WTC11 (cell line): ENCODE measurements at regions not wholly inside any gene's neighbourhood (a gene's known extent, or its start where the extent isn't known, plus 50 kb on each side); places are given as distances from the start of the nearest gene placed in this dataset.

Source experiments
- ATAC-seq: fragments of 200-7000 bp; cut with Tn5 transposase; 2 replicates; pipeline ENCODE4 v1.10.0; 2021; ENCODE audit warnings: mild to moderate bottlenecking, moderate library complexity
- CTCF ChIA-PET: fragments of 300-600 bp; sonication (Branson Sonifier 250); formaldehyde crosslinking; loops from one replicate; lab custom pipeline; 2021; ENCODE audit warnings: antibody characterized with exemption; lab: Charles Lee
- POLR2A ChIA-PET: fragments of 350-600 bp; sonication (Branson Sonifier 250); formaldehyde crosslinking; loops from one replicate; lab custom pipeline; 2021; ENCODE audit warnings: antibody characterized with exemption; lab: Charles Lee
- DNase-seq: peaks from one replicate; pipeline ENCODE4 v3.0.0; 2021; ENCODE audit warnings: low spot score
- H3K27ac Mint-ChIP-seq: 2 replicates; pipeline ENCODE4 v1.8.0; 2021; ENCODE audit warnings: mixed read lengths
- H3K27me3 Mint-ChIP-seq: 2 replicates; pipeline ENCODE4 v1.8.0; 2021; ENCODE audit warnings: low read depth, mild to moderate bottlenecking, moderate library complexity, mixed read lengths
- H3K36me3 Mint-ChIP-seq: 2 replicates; pipeline ENCODE4 v1.8.0; 2021; ENCODE audit warnings: mixed read lengths
- H3K4me1 Mint-ChIP-seq: 2 replicates; pipeline ENCODE4 v1.8.0; 2022; ENCODE audit warnings: mixed read lengths
- H3K4me3 Mint-ChIP-seq: 2 replicates; pipeline ENCODE4 v1.8.0; 2021; ENCODE audit warnings: mild to moderate bottlenecking, moderate library complexity, mixed read lengths
- H3K9me3 Mint-ChIP-seq: 2 replicates; pipeline ENCODE4 v1.8.0; 2021; ENCODE audit warnings: mixed read lengths
- ATF1 ChIP-seq: sonication (generic); formaldehyde crosslinking; IDR thresholded peaks from 2 replicates; pipeline ENCODE4 v1.8.1; 2023; ENCODE audit warnings: mild to moderate bottlenecking, moderate library complexity, missing genetic modification reagents
- ATF3 ChIP-seq: sonication (generic); formaldehyde crosslinking; conservative IDR thresholded peaks from 2 replicates; pipeline ENCODE4 v1.8.1; 2022; ENCODE audit warnings: mild to moderate bottlenecking, missing genetic modification reagents
- CREB1 ChIP-seq: sonication (generic); formaldehyde crosslinking; IDR thresholded peaks from 2 replicates; pipeline ENCODE4 v1.8.0; 2023; ENCODE audit warnings: mild to moderate bottlenecking, missing genetic modification reagents
- ESRRA ChIP-seq: sonication (generic); formaldehyde crosslinking; IDR thresholded peaks from 2 replicates; pipeline ENCODE4 v1.8.1; 2022; ENCODE audit warnings: mild to moderate bottlenecking, missing genetic modification reagents, borderline replicate concordance
- FOXJ3 ChIP-seq: sonication (generic); formaldehyde crosslinking; IDR thresholded peaks from 2 replicates; pipeline ENCODE4 v1.9.0; 2021; ENCODE audit warnings: missing genetic modification reagents, mild to moderate bottlenecking, borderline replicate concordance
- FOXP4 ChIP-seq: sonication (generic); formaldehyde crosslinking; IDR thresholded peaks from 2 replicates; pipeline ENCODE4 v1.8.0; 2022; ENCODE audit warnings: mild to moderate bottlenecking, missing genetic modification reagents
- GABPB1 ChIP-seq: sonication (generic); formaldehyde crosslinking; IDR thresholded peaks from 2 replicates; pipeline ENCODE4 v1.8.1; 2023; ENCODE audit warnings: mild to moderate bottlenecking, missing genetic modification reagents
- GTF2I ChIP-seq: fragments of 250-450 bp; sonication (Bioruptor Pico); conservative IDR thresholded peaks from 2 replicates; pipeline ENCODE4 v1.4.0; 2021; ENCODE audit warnings: mild to moderate bottlenecking
- HMGXB4 ChIP-seq: sonication (generic); formaldehyde crosslinking; IDR thresholded peaks from 2 replicates; pipeline ENCODE4 v1.8.1; 2023; ENCODE audit warnings: mild to moderate bottlenecking, moderate library complexity, missing genetic modification reagents
- KAT7 ChIP-seq: sonication (generic); formaldehyde crosslinking; IDR thresholded peaks from 2 replicates; pipeline ENCODE4 v1.8.1; 2023; ENCODE audit warnings: missing genetic modification reagents, mild to moderate bottlenecking, borderline replicate concordance
- MXD4 ChIP-seq: fragments of 250-450 bp; sonication (Bioruptor Pico); IDR thresholded peaks from 2 replicates; pipeline ENCODE4 v1.8.0; 2021; ENCODE audit warnings: mild to moderate bottlenecking, moderate library complexity, borderline replicate concordance
- SMAD4 ChIP-seq: sonication (generic); formaldehyde crosslinking; IDR thresholded peaks from 2 replicates; pipeline ENCODE4 v1.8.0; 2022; ENCODE audit warnings: mild to moderate bottlenecking, missing genetic modification reagents
- SP1 ChIP-seq: sonication (generic); formaldehyde crosslinking; conservative IDR thresholded peaks from 2 replicates; pipeline ENCODE4 v1.8.1; 2022; ENCODE audit warnings: missing genetic modification reagents
- TCF7 ChIP-seq: sonication (generic); formaldehyde crosslinking; IDR thresholded peaks from 2 replicates; pipeline ENCODE4 v1.8.0; 2022; ENCODE audit warnings: mild to moderate bottlenecking, low read depth, missing genetic modification reagents, moderate library complexity
- TP53 ChIP-seq: sonication (generic); formaldehyde crosslinking; IDR thresholded peaks from 2 replicates; pipeline ENCODE4 v1.8.1; 2023; ENCODE audit warnings: mild to moderate bottlenecking, missing genetic modification reagents
- ZNF317 ChIP-seq: sonication (generic); formaldehyde crosslinking; IDR thresholded peaks from 2 replicates; pipeline ENCODE4 v1.8.1; 2023; ENCODE audit warnings: low read depth, mild to moderate bottlenecking, moderate library complexity, missing genetic modification reagents, borderline replicate concordance
- ZSCAN18 ChIP-seq: fragments of 250-450 bp; sonication (Bioruptor Pico); IDR thresholded peaks from 2 replicates; pipeline ENCODE4 v2.1.2; 2022; ENCODE audit warnings: mild to moderate bottlenecking, moderate library complexity
- TF ChIP-seq, protein P1 (sequence below): sonication (generic); formaldehyde crosslinking; IDR thresholded peaks from 2 replicates; pipeline ENCODE4 v1.8.0; 2023; ENCODE audit warnings: mild to moderate bottlenecking, missing genetic modification reagents
- TF ChIP-seq, protein P2 (sequence below): fragments of 200-600 bp; IDR thresholded peaks from 2 replicates; pipeline ENCODE4 v1.8.0; 2022; ENCODE audit warnings: antibody characterized with exemption
- TF ChIP-seq, protein P3 (sequence below): sonication (generic); formaldehyde crosslinking; IDR thresholded peaks from 2 replicates; pipeline ENCODE4 v1.8.1; 2022; ENCODE audit warnings: low read depth, missing genetic modification reagents, borderline replicate concordance

GRCh38 chr22:47309476-47309875 is 547.0 kb downstream of the TBC1D22A start (continued):
- TF ChIP-seq, protein P1, sequence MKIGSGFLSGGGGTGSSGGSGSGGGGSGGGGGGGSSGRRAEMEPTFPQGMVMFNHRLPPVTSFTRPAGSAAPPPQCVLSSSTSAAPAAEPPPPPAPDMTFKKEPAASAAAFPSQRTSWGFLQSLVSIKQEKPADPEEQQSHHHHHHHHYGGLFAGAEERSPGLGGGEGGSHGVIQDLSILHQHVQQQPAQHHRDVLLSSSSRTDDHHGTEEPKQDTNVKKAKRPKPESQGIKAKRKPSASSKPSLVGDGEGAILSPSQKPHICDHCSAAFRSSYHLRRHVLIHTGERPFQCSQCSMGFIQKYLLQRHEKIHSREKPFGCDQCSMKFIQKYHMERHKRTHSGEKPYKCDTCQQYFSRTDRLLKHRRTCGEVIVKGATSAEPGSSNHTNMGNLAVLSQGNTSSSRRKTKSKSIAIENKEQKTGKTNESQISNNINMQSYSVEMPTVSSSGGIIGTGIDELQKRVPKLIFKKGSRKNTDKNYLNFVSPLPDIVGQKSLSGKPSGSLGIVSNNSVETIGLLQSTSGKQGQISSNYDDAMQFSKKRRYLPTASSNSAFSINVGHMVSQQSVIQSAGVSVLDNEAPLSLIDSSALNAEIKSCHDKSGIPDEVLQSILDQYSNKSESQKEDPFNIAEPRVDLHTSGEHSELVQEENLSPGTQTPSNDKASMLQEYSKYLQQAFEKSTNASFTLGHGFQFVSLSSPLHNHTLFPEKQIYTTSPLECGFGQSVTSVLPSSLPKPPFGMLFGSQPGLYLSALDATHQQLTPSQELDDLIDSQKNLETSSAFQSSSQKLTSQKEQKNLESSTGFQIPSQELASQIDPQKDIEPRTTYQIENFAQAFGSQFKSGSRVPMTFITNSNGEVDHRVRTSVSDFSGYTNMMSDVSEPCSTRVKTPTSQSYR (CRISPR knock-in tag) = no peak
- TF ChIP-seq ZSCAN18 (CRISPR knock-in tag) (no peak), ATF3 (no peak)

DNA sequence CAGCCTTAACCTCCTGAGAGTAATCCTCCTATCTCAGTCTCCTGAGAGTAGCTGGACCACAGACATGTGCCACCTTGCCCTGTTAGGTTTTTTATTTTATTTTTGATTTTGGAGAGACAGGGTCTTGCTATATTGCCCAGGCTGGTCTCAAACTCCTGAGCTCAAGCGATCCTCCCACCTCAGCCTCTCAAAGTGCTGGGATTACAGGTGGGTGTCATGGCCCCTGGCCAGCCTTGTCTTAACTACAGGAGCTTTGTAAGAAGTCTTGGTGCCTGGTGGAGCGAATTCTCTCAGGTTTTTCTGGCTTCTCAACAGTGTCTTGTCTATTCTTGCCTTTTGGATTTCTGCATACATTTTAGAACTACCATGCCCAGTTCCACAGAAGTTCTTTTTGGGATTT is 546.4 kb downstream of the TBC1D22A start:
- Mint-ChIP-seq H3K27ac (no peak overlapping the region), H3K9me3 (peaks cover 20% of the 10 kb centered on the region), H3K4me3 (no peak overlapping the region), H3K36me3 (no peaks in the 10 kb centered on the region; the same call in 1 of the 2 replicates), H3K4me1 (no peaks in the 10 kb centered on the region), H3K27me3 (peaks cover 6% of the 10 kb centered on the region; the same call in 1 of the 2 replicates)
- CTCF ChIA-PET = no interaction called here
- no peak for ATAC-seq
- no peak for DNase-seq
- TF ChIP-seq ZNF317 (no peak), FOXP4 (CRISPR knock-in tag) (no peak), TP53 (no peak), ZSCAN18 (CRISPR knock-in tag) (no peak), HMGXB4 (CRISPR knock-in tag) (no peak), CREB1 (CRISPR knock-in tag) (no peak)
- POLR2A ChIA-PET = no interaction called here

GRCh38 chr22:47307822-47308221 is 545.4 kb downstream of the TBC1D22A start:
- ChIA-PET CTCF (interaction anchor here (0.6 to 1.7 kb wide), 2 partner anchors 50 to 94 kb away, joined by 3 to 4 read pairs; no protein-coding TSS in a partner anchor), POLR2A (no interaction called here)
- ATAC-seq = no peak
- H3K27me3 Mint-ChIP-seq = peaks cover 6% of the 10 kb centered on the region; the same call in 1 of the 2 replicates
- peaks cover 20% of the 10 kb centered on the region for H3K9me3 Mint-ChIP-seq
- H3K27ac Mint-ChIP-seq = no peak overlapping the region
- no peaks in the 10 kb centered on the region; the same call in 1 of the 2 replicates for H3K36me3 Mint-ChIP-seq
- DNase-seq = no peak
- H3K4me3 Mint-ChIP-seq = no peak overlapping the region
- H3K4me1 Mint-ChIP-seq = no peaks in the 10 kb centered on the region
- TF ChIP-seq FOXJ3 (CRISPR knock-in tag) (no peak), ATF1 (CRISPR knock-in tag) (no peak), KAT7 (CRISPR knock-in tag) (no peak), MXD4 (CRISPR knock-in tag) (no peak), TCF7 (CRISPR knock-in tag) (no peak), SMAD4 (CRISPR knock-in tag) (no peak), SP1 (CRISPR knock-in tag) (no peak), GABPB1 (CRISPR knock-in tag) (no peak), ATF3 (no peak), ESRRA (CRISPR knock-in tag) (no peak), GTF2I (CRISPR knock-in tag) (no peak)
- TF ChIP-seq, protein P2, sequence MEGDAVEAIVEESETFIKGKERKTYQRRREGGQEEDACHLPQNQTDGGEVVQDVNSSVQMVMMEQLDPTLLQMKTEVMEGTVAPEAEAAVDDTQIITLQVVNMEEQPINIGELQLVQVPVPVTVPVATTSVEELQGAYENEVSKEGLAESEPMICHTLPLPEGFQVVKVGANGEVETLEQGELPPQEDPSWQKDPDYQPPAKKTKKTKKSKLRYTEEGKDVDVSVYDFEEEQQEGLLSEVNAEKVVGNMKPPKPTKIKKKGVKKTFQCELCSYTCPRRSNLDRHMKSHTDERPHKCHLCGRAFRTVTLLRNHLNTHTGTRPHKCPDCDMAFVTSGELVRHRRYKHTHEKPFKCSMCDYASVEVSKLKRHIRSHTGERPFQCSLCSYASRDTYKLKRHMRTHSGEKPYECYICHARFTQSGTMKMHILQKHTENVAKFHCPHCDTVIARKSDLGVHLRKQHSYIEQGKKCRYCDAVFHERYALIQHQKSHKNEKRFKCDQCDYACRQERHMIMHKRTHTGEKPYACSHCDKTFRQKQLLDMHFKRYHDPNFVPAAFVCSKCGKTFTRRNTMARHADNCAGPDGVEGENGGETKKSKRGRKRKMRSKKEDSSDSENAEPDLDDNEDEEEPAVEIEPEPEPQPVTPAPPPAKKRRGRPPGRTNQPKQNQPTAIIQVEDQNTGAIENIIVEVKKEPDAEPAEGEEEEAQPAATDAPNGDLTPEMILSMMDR = no peak
- TF ChIP-seq, protein P3, sequence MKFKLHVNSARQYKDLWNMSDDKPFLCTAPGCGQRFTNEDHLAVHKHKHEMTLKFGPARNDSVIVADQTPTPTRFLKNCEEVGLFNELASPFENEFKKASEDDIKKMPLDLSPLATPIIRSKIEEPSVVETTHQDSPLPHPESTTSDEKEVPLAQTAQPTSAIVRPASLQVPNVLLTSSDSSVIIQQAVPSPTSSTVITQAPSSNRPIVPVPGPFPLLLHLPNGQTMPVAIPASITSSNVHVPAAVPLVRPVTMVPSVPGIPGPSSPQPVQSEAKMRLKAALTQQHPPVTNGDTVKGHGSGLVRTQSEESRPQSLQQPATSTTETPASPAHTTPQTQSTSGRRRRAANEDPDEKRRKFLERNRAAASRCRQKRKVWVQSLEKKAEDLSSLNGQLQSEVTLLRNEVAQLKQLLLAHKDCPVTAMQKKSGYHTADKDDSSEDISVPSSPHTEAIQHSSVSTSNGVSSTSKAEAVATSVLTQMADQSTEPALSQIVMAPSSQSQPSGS = no peak
